ENCODE measurements at regions not wholly inside any gene's neighbourhood (a gene's known extent, or its start where the extent isn't known, plus 50 kb on each side); places are given as distances from the start of the nearest gene placed in this dataset.

GRCh38 chrX:46382595-46382994, 162.6 kb downstream of the ZNF674 start:
- ChIA-PET POLR2A (no interaction called here), CTCF (interaction anchor here (2.8 kb wide), 1 partner anchor 25 kb away, joined by 19 read pairs; no protein-coding TSS in a partner anchor)
- TF ChIP-seq CTCF (IDR thresholded peaks at IDR 0.05; ENCODE audit: low read depth, low read length): no peak
- Histone ChIP-seq H3K27ac (ENCODE audit: low read depth, low read length) (no peak overlapping the region), H3K27me3 (ENCODE audit: control insufficient read depth, insufficient read depth, low read length) (no peaks in the 10 kb centered on the region), H3K4me3 (ENCODE audit: low read depth, low read length) (no peak overlapping the region), H3K9me3 (ENCODE audit: control insufficient read depth, insufficient read depth, low read length) (no peaks in the 10 kb centered on the region)
- no peak for DNase-seq (ENCODE audit: low read depth, low spot score)

- peak; percentile 49 for TF ChIP-seq CTCF (IDR thresholded peaks at IDR 0.05; ENCODE audit: low read depth, low read length)
- POLR2A ChIA-PET: no interaction called here
- no peak overlapping the region for H3K4me3 ChIP-seq (ENCODE audit: low read depth, low read length)
- DNase-seq (ENCODE audit: low read depth, low spot score): no peak
- CTCF ChIA-PET: interaction anchor here (2.8 kb wide), 1 partner anchor 26 kb away, joined by 19 read pairs; no protein-coding TSS in a partner anchor
- no peaks in the 10 kb centered on the region for H3K27me3 ChIP-seq (ENCODE audit: control insufficient read depth, insufficient read depth, low read length)
- H3K27ac ChIP-seq (ENCODE audit: low read depth, low read length): no peak overlapping the region
- no peaks in the 10 kb centered on the region for H3K9me3 ChIP-seq (ENCODE audit: control insufficient read depth, insufficient read depth, low read length)
Observed at GRCh38 chrX:46381630-46382029, 163.6 kb downstream of the ZNF674 start.

- Histone ChIP-seq H3K27me3 (ENCODE audit: control insufficient read depth, insufficient read depth, low read length) (no peaks in the 10 kb centered on the region), H3K27ac (ENCODE audit: low read depth, low read length) (no peak overlapping the region), H3K9me3 (ENCODE audit: control insufficient read depth, insufficient read depth, low read length) (no peaks in the 10 kb centered on the region), H3K4me3 (ENCODE audit: low read depth, low read length) (no peak overlapping the region)
- no peak for TF ChIP-seq CTCF (IDR thresholded peaks at IDR 0.05; ENCODE audit: low read depth, low read length)
- POLR2A ChIA-PET: no interaction called here
- DNase-seq (ENCODE audit: low read depth, low spot score): no peak
- CTCF ChIA-PET: interaction anchor here (2.8 kb wide), 1 partner anchor 27 kb away, joined by 19 read pairs; no protein-coding TSS in a partner anchor
Observed at GRCh38 chrX:46380148-46380752, 165.0 kb downstream of the ZNF674 start.

- TF ChIP-seq CTCF (IDR thresholded peaks at IDR 0.05; ENCODE audit: low read depth, low read length): peak; percentile 46
- peak; percentile 11 for DNase-seq (ENCODE audit: low read depth, low spot score)
- CTCF ChIA-PET: interaction anchor here (0.6 to 2.2 kb wide), 12 partner anchors 10 to 1059 kb away, joined by 3 to 9 read pairs (median 4); no protein-coding TSS in a partner anchor
- Histone ChIP-seq H3K27ac (ENCODE audit: low read depth, low read length) (no peak overlapping the region), H3K9me3 (ENCODE audit: control insufficient read depth, insufficient read depth, low read length) (no peaks in the 10 kb centered on the region), H3K27me3 (ENCODE audit: control insufficient read depth, insufficient read depth, low read length) (no peaks in the 10 kb centered on the region), H3K4me3 (ENCODE audit: low read depth, low read length) (no peak overlapping the region)
- POLR2A ChIA-PET: interaction anchor here (0.8 to 1.0 kb wide), 2 partner anchors 606 to 861 kb away, joined by 3 read pairs; no protein-coding TSS in a partner anchor
Observed at GRCh38 chrX:46376246-46376885, 168.9 kb downstream of the ZNF674 start.

DNA sequence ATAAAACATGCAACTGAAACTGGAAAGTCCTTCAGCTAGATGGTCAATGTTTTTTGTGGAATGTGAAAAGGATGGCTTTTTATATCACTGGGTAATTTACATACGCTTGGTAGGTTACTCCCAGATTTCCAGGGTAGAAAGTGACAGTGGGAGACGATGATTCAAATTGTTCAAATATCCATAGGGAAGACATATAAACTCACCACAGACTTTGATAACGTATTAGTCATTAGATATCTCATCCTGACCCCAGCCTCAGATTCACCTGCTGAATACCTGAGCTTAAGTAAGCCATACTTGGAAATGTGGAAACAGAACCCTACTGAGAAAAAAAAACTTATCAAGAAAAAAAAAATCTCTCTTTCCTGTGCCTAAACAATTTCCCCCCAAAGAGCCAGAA, 169.4 kb downstream of the ZNF674 start:
- TF ChIP-seq CTCF (IDR thresholded peaks at IDR 0.05; ENCODE audit: low read depth, low read length): no peak
- no peak overlapping the region for H3K27ac ChIP-seq (ENCODE audit: low read depth, low read length)
- ChIA-PET POLR2A (interaction anchor here (0.8 to 1.0 kb wide), 2 partner anchors 606 to 861 kb away, joined by 3 read pairs; no protein-coding TSS in a partner anchor), CTCF (interaction anchor here (0.6 to 2.2 kb wide), 12 partner anchors 10 to 1058 kb away, joined by 3 to 9 read pairs (median 4); no protein-coding TSS in a partner anchor)
- H3K27me3 ChIP-seq (ENCODE audit: control insufficient read depth, insufficient read depth, low read length): no peaks in the 10 kb centered on the region
- no peak for DNase-seq (ENCODE audit: low read depth, low spot score)
- no peak overlapping the region for H3K4me3 ChIP-seq (ENCODE audit: low read depth, low read length)
- H3K9me3 ChIP-seq (ENCODE audit: control insufficient read depth, insufficient read depth, low read length): no peaks in the 10 kb centered on the region

Data from AG04450 (cell line).